Karpas-422 (cell line): ENCODE measurements at regions not wholly inside any gene's neighbourhood (a gene's known extent, or its start where the extent isn't known, plus 50 kb on each side); places are given as distances from the start of the nearest gene placed in this dataset.

Experiments
- DNase-seq: peaks from one replicate; pipeline ENCODE4 v3.0.0-alpha.2; 2015
- H2AFZ ChIP-seq: fragments of 200-600 bp; sonication (generic); 2 replicates; pipeline ENCODE4 v1.6.1; 2014; ENCODE audit warnings: antibody characterized with exemption, low read length, mixed read lengths
- H3K27ac ChIP-seq: fragments of 200-600 bp; sonication (generic); 2 replicates; pipeline ENCODE4 v1.5.1; 2014; ENCODE audit warnings: mild to moderate bottlenecking, low read length, moderate library complexity
- H3K27me3 ChIP-seq: fragments of 200-600 bp; sonication (generic); 2 replicates; pipeline ENCODE4 v1.6.1; 2014; ENCODE audit warnings: low read length, mixed read lengths
- H3K36me3 ChIP-seq: fragments of 200-600 bp; sonication (generic); 2 replicates; pipeline ENCODE4 v1.6.1; 2014; ENCODE audit warnings: low read length, mixed read lengths; ENCODE audit not compliant: insufficient read depth
- H3K4me1 ChIP-seq: fragments of 200-600 bp; sonication (generic); 2 replicates; pipeline ENCODE4 v1.6.1; 2014; ENCODE audit warnings: mild to moderate bottlenecking, low read length, mixed read lengths
- H3K4me2 ChIP-seq: fragments of 200-600 bp; sonication (generic); 2 replicates; pipeline ENCODE4 v1.6.1; 2014; ENCODE audit warnings: low read length, low read depth, mild to moderate bottlenecking; ENCODE audit not compliant: poor library complexity, severe bottlenecking
- H3K4me3 ChIP-seq: fragments of 200-600 bp; sonication (generic); 2 replicates; pipeline ENCODE4 v1.5.1; 2014; ENCODE audit warnings: mild to moderate bottlenecking, antibody characterized with exemption, low read length, mixed read lengths
- H3K79me2 ChIP-seq: fragments of 200-600 bp; sonication (generic); 2 replicates; pipeline ENCODE4 v1.6.1; 2014; ENCODE audit warnings: mild to moderate bottlenecking, low read length, mixed read lengths
- H3K9ac ChIP-seq: fragments of 200-600 bp; sonication (generic); 2 replicates; pipeline ENCODE4 v1.6.0; 2014; ENCODE audit warnings: low read length
- H3K9me2 ChIP-seq: fragments of 200-600 bp; sonication (generic), shearing (Covaris generic); replicated peaks from 2 replicates; pipeline ENCODE4 v1.6.0; 2014; ENCODE audit warnings: mild to moderate bottlenecking, low read length, moderate library complexity; ENCODE audit not compliant: insufficient read depth
- H3K9me3 ChIP-seq: fragments of 300-700, 200-600 bp; sonication (generic); 2 replicates; pipeline ENCODE4 v1.6.1; 2014; ENCODE audit warnings: low read length, mixed read lengths
- H4K20me1 ChIP-seq: fragments of 200-600 bp; sonication (generic); 2 replicates; pipeline ENCODE4 v1.6.1; 2014; ENCODE audit warnings: mild to moderate bottlenecking, antibody characterized with exemption, low read length, low read depth; ENCODE audit not compliant: insufficient read depth

GRCh38 chr10:33758299-33758698, 423.8 kb upstream of the NRP1 start:
- Histone ChIP-seq H3K9me3 (peaks cover 6% of the 10 kb centered on the region), H4K20me1 (no peaks in the 10 kb centered on the region), H3K79me2 (no peaks in the 10 kb centered on the region), H3K4me3 (no peak overlapping the region), H3K4me2 (no peak overlapping the region), H3K9me2 (no peaks in the 10 kb centered on the region), H3K27me3 (no peaks in the 10 kb centered on the region), H3K27ac (no peak overlapping the region), H2AFZ (no peak overlapping the region), H3K9ac (no peak overlapping the region), H3K36me3 (no peaks in the 10 kb centered on the region), H3K4me1 (no peaks in the 10 kb centered on the region)
- no peak for DNase-seq

DNA sequence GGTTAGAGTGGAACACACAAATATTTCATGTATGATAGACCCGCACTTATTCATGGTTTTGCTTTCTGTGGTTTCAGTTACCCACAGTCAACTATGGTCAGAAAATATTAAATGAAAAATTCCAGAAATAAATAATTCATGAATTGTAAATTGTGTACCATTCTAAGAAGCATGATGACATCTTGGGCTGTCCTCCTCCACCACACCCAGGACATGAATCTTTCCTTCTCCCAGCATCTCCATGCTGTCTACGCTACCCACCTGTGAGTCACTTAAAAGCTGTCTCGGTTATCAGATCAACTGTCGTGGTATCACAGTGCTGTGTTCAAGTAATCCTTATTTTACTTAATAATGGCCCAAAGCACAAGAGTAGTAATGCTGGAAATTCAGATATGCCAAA, 419.6 kb upstream of the NRP1 start:
- Histone ChIP-seq H3K27me3 (no peaks in the 10 kb centered on the region), H3K4me2 (no peak overlapping the region), H3K36me3 (no peaks in the 10 kb centered on the region), H3K9ac (no peak overlapping the region), H3K9me2 (no peaks in the 10 kb centered on the region; the same call in 1 of the 2 replicates), H4K20me1 (no peaks in the 10 kb centered on the region), H3K79me2 (no peaks in the 10 kb centered on the region), H3K27ac (no peak overlapping the region), H3K4me3 (no peak overlapping the region), H3K9me3 (no peaks in the 10 kb centered on the region; the same call in none of the 2 replicates), H2AFZ (no peak overlapping the region), H3K4me1 (no peaks in the 10 kb centered on the region)
- DNase-seq = no peak

DNA sequence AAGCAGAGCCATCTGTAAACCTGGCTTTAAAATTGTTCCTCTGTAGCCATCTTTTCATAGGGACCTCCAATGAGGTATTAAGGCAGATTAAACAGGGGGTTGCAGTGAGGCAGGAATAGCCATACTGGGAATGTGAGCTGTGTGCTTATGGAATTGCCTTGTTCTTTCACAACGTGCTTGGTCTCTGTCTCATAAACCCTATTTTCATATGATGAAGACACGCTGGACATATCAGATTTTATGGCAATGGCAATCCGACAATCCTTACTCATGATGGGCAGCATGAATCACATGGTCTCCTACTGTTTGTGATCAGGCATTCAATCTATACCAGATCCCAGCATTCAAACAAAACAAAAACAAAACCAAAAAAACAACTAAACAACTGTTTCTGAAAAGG, 418.9 kb upstream of the NRP1 start:
- DNase-seq = no peak
- Histone ChIP-seq H3K9me2 (no peaks in the 10 kb centered on the region; the same call in 1 of the 2 replicates), H2AFZ (no peak overlapping the region), H3K4me2 (no peak overlapping the region), H3K9ac (no peak overlapping the region), H3K27me3 (no peaks in the 10 kb centered on the region), H3K9me3 (no peaks in the 10 kb centered on the region; the same call in none of the 2 replicates), H3K79me2 (no peaks in the 10 kb centered on the region), H3K27ac (no peak overlapping the region), H3K36me3 (no peaks in the 10 kb centered on the region), H3K4me1 (no peaks in the 10 kb centered on the region), H4K20me1 (no peaks in the 10 kb centered on the region), H3K4me3 (no peak overlapping the region)

DNA sequence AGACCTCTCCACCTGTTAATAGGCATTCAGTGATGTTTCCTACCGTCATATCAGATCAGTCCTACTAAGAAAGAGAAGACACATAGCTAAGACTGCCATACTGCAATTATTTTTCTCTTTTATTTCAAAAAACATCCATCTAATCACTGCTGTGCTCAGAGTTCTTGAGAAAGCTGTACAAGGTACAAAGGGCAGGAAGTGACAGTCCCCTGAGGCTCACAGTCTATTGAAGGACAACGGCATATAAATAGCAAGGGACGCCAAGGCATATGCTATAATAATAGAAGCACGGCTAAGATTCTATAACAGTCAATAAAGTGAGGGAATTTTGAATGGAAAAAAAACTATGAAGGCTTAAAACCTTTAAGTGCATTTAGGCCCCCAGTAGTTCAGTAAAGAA, 415.3 kb upstream of the NRP1 start:
- no peak overlapping the region for H2AFZ ChIP-seq
- DNase-seq = no peak
- no peak overlapping the region for H3K4me3 ChIP-seq
- no peaks in the 10 kb centered on the region for H4K20me1 ChIP-seq
- no peaks in the 10 kb centered on the region for H3K79me2 ChIP-seq
- peaks cover 3% of the 10 kb centered on the region; the same call in 1 of the 2 replicates for H3K9me3 ChIP-seq
- H3K4me2 ChIP-seq = no peak overlapping the region
- H3K36me3 ChIP-seq = no peaks in the 10 kb centered on the region
- no peak overlapping the region for H3K27ac ChIP-seq
- H3K9ac ChIP-seq = no peak overlapping the region
- H3K9me2 ChIP-seq = no peaks in the 10 kb centered on the region; the same call in 1 of the 2 replicates
- H3K27me3 ChIP-seq = no peaks in the 10 kb centered on the region
- no peaks in the 10 kb centered on the region for H3K4me1 ChIP-seq

DNA sequence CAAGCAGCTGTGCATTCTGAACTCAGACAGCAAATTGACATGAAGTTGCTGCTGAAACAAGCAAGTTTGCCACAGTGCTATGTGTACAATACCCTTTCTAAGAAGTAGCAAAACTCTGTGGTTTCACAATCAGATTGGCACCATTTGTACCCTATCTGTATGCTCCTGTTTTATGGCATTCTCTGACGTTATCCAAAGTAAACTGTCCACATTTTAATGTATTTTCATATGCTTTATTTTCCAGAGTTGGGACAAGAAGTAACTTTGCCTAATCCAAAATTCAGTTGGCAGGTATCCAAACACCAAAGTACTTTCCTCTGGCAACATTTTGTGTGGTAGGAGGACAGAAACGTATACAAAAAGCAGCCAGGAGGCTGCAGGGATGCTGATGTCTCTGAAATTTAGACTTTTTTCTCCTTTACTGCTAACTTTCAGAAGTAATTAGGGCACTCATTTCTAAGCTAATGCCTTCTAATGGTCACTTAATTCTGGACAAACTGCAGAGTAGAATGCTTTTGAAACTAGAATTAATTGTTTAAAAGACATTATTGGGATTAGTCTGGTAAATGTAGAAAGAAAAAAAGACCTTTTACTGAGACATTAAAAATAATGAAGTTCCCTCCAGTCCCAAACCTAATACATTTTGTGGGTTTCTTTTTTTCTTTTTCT, 414.7 kb upstream of the NRP1 start:
- Histone ChIP-seq H3K9me2 (no peaks in the 10 kb centered on the region; the same call in 1 of the 2 replicates), H2AFZ (no peak overlapping the region), H4K20me1 (no peaks in the 10 kb centered on the region), H3K4me1 (no peaks in the 10 kb centered on the region), H3K27ac (no peak overlapping the region), H3K4me3 (no peak overlapping the region), H3K4me2 (no peak overlapping the region), H3K36me3 (no peaks in the 10 kb centered on the region), H3K9me3 (peaks cover 3% of the 10 kb centered on the region; the same call in 1 of the 2 replicates), H3K79me2 (no peaks in the 10 kb centered on the region), H3K27me3 (no peaks in the 10 kb centered on the region), H3K9ac (no peak overlapping the region)
- DNase-seq = no peak

- no peak for DNase-seq
Measured at GRCh38 chr10:33746836-33747268, 412.4 kb upstream of the NRP1 start.

GRCh38 chr10:33746186-33746585, 411.7 kb upstream of the NRP1 start:
- no peak overlapping the region for H3K4me2 ChIP-seq
- no peak overlapping the region for H3K9ac ChIP-seq
- H3K27me3 ChIP-seq = no peaks in the 10 kb centered on the region
- H3K27ac ChIP-seq = no peak overlapping the region
- no peaks in the 10 kb centered on the region for H3K9me2 ChIP-seq
- H3K4me1 ChIP-seq = no peaks in the 10 kb centered on the region
- H3K79me2 ChIP-seq = no peaks in the 10 kb centered on the region
- H3K36me3 ChIP-seq = no peaks in the 10 kb centered on the region
- H4K20me1 ChIP-seq = no peaks in the 10 kb centered on the region
- no peak overlapping the region for H3K4me3 ChIP-seq
- no peak overlapping the region for H2AFZ ChIP-seq
- no peak for DNase-seq
- peaks cover 3% of the 10 kb centered on the region; the same call in 1 of the 2 replicates for H3K9me3 ChIP-seq

More at GRCh38 chr10:33746836-33747268, 412.4 kb upstream of the NRP1 start:
- Histone ChIP-seq H3K4me1 (no peaks in the 10 kb centered on the region), H3K9me2 (no peaks in the 10 kb centered on the region), H3K27me3 (no peaks in the 10 kb centered on the region), H3K36me3 (no peaks in the 10 kb centered on the region), H3K4me2 (no peak overlapping the region), H3K9me3 (peaks cover 3% of the 10 kb centered on the region; the same call in 1 of the 2 replicates), H4K20me1 (no peaks in the 10 kb centered on the region), H2AFZ (no peak overlapping the region), H3K9ac (no peak overlapping the region), H3K79me2 (no peaks in the 10 kb centered on the region), H3K27ac (no peak overlapping the region), H3K4me3 (no peak overlapping the region)

DNA sequence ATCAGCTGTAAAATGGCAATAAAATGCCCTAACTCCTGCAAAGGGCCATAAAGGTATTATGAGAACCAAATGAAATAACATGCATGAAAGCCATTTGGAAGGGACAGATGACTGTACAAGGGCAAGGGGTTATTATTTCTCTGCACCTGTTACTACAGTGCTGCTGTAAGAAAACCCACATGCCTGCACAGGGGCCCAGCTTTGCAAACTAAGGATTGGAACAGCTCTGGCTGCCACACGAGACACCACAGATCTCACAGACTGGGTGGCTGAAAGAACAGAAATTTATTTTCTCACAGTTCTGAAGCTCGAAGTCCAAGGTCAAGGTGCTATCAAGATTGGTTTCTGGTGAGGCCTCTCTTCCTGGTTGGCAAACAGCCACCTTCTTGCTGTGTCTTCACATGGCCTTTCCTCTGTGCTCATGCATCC, 409.0 kb upstream of the NRP1 start:
- H3K9ac ChIP-seq = no peak overlapping the region
- H3K27me3 ChIP-seq = no peaks in the 10 kb centered on the region
- H3K4me3 ChIP-seq = no peak overlapping the region
- H3K27ac ChIP-seq = no peak overlapping the region
- no peaks in the 10 kb centered on the region for H3K79me2 ChIP-seq
- no peak overlapping the region for H3K4me2 ChIP-seq
- no peak for DNase-seq
- no peaks in the 10 kb centered on the region for H3K9me2 ChIP-seq
- H2AFZ ChIP-seq = no peak overlapping the region
- H3K4me1 ChIP-seq = no peaks in the 10 kb centered on the region
- H3K36me3 ChIP-seq = no peaks in the 10 kb centered on the region
- no peaks in the 10 kb centered on the region for H4K20me1 ChIP-seq
- H3K9me3 ChIP-seq = peaks cover 3% of the 10 kb centered on the region; the same call in 1 of the 2 replicates
